ENCODE measurements at regions not wholly inside any gene's neighbourhood (a gene's known extent, or its start where the extent isn't known, plus 50 kb on each side); places are given as distances from the start of the nearest gene placed in this dataset.

- no peak for DNase-seq
- H3K4me3 ChIP-seq, result no peak overlapping the region
- H3K27me3 ChIP-seq, result no peaks in the 10 kb centered on the region
- H3K36me3 ChIP-seq, result no peaks in the 10 kb centered on the region
- intact Hi-C loops (cut with DNase I), result no loop called here
- 68 to 74% (median 73%) methylated on average over 3 of the region's 3 CpGs for WGBS, 3 donors
- no peaks in the 10 kb centered on the region for H3K4me1 ChIP-seq (ENCODE audit: insufficient read depth)
- TF ChIP-seq POLR2A (IDR thresholded peaks at IDR 0.05), result no peak
- TF ChIP-seq EP300 (IDR thresholded peaks at IDR 0.05), result no peak
- no peak for TF ChIP-seq CTCF (IDR thresholded peaks at IDR 0.05)
- no peak overlapping the region for H3K27ac ChIP-seq
- H3K9me3 ChIP-seq, result no peaks in the 10 kb centered on the region
Observed at GRCh38 chr10:128367807-128368206, 241.6 kb upstream of the MKI67 start.

GRCh38 chr10:128369101-128369650 lies 243.0 kb upstream of the MKI67 start:
- H3K27me3 ChIP-seq, result no peaks in the 10 kb centered on the region
- H3K4me1 ChIP-seq (ENCODE audit: insufficient read depth), result no peaks in the 10 kb centered on the region
- no peak for DNase-seq
- no peak overlapping the region for H3K4me3 ChIP-seq
- no peaks in the 10 kb centered on the region for H3K9me3 ChIP-seq
- H3K27ac ChIP-seq, result no peak overlapping the region
- 81 to 85% (median 85%) methylated on average over 12 of the region's 12 CpGs for WGBS, 3 donors
- intact Hi-C loops (cut with DNase I), result no loop called here
- TF ChIP-seq CTCF (IDR thresholded peaks at IDR 0.05), result no peak
- TF ChIP-seq EP300 (IDR thresholded peaks at IDR 0.05), result no peak
- no peak for TF ChIP-seq POLR2A (IDR thresholded peaks at IDR 0.05)
- H3K36me3 ChIP-seq, result no peaks in the 10 kb centered on the region

- 87 to 91% (median 88%) methylated on average over 9 of the region's 9 CpGs for WGBS, 3 donors
Observed at GRCh38 chr10:128373071-128373749, 247.0 kb upstream of the MKI67 start.

GRCh38 chr10:128373831-128374230 lies 247.6 kb upstream of the MKI67 start:
- Histone ChIP-seq H3K27me3 (no peaks in the 10 kb centered on the region), H3K4me1 (ENCODE audit: insufficient read depth) (no peaks in the 10 kb centered on the region), H3K27ac (no peak overlapping the region), H3K9me3 (no peaks in the 10 kb centered on the region), H3K36me3 (no peaks in the 10 kb centered on the region), H3K4me3 (no peak overlapping the region)
- WGBS, 3 donors, result 76 to 82% (median 80%) methylated on average over 7 of the region's 7 CpGs
- DNase-seq, result no peak
- TF ChIP-seq EP300 (IDR thresholded peaks at IDR 0.05), result no peak
- TF ChIP-seq CTCF (IDR thresholded peaks at IDR 0.05), result no peak
- TF ChIP-seq POLR2A (IDR thresholded peaks at IDR 0.05), result no peak
- intact Hi-C loops (cut with DNase I), result no loop called here

More at GRCh38 chr10:128373071-128373749, 247.0 kb upstream of the MKI67 start:
- H3K9me3 ChIP-seq, result no peaks in the 10 kb centered on the region
- TF ChIP-seq POLR2A (IDR thresholded peaks at IDR 0.05) (no peak), CTCF (IDR thresholded peaks at IDR 0.05) (no peak), EP300 (IDR thresholded peaks at IDR 0.05) (no peak)
- H3K27ac ChIP-seq, result no peak overlapping the region
- no peak for DNase-seq
- intact Hi-C loops (cut with DNase I), result no loop called here
- H3K4me3 ChIP-seq, result no peak overlapping the region
- H3K36me3 ChIP-seq, result no peaks in the 10 kb centered on the region
- no peaks in the 10 kb centered on the region for H3K27me3 ChIP-seq
- no peaks in the 10 kb centered on the region for H3K4me1 ChIP-seq (ENCODE audit: insufficient read depth)

All from ovary (tissue), 7 donors.